Fibroblast of upper back skin (primary cell): ENCODE measurements at regions not wholly inside any gene's neighbourhood (a gene's known extent, or its start where the extent isn't known, plus 50 kb on each side); places are given as distances from the start of the nearest gene placed in this dataset.

Experiments used
- DNase-seq: peaks from one replicate; pipeline ENCODE4 v3.0.0-alpha.2; 2013

GRCh38 chr5:3393122-3393919 is 202.3 kb upstream of the IRX1 start:
- DNase-seq, result no peak

- no peak for DNase-seq
Observed at GRCh38 chr5:3392306-3392939, 203.2 kb upstream of the IRX1 start.

DNA sequence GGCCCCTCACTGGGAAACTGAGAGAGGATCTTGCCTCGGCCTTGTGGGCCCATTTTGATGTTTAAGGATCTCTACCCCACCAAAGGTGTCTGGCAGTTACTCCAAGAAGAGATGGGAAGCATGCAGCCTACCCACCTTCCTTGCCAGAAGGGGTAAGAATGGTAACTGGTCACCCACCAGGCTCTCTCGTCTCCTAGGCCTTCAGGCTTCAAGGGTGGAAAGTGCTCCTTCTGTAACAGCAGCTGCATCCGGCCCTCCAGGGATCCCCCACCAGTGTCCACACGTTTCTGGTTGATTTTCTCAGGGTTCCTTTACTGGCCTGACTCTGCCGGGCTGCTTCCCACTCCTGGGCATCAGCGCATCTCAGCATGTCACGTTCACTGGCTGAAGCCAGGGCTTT is 204.4 kb upstream of the IRX1 start:
- DNase-seq, result no peak

DNA sequence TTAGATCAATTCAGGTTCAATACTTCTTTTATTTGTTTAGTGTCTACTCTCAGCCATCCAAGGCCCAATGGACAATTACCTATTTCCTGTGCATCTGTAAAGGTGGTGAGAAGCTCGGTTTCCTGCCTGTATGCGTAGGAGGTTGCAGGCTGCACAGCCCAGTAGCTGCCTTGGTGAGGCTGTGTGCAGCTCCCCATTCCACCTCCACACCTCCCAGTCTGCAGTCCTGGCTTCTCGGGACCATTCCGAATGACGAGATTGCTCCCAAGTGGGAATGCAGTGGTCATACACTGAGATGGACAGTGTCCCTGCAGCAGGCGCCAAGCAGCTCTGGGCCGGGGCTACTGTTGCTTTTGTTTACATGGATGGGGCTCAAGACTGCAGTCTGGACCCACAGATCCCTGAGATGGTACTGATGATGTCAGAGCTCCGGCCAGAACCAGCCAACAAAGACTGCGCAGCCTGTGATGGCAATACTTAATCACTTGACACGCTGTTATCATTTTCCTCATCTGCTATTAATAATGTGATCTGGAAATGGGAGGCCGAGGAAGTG is 206.1 kb upstream of the IRX1 start:
- no peak for DNase-seq

DNA sequence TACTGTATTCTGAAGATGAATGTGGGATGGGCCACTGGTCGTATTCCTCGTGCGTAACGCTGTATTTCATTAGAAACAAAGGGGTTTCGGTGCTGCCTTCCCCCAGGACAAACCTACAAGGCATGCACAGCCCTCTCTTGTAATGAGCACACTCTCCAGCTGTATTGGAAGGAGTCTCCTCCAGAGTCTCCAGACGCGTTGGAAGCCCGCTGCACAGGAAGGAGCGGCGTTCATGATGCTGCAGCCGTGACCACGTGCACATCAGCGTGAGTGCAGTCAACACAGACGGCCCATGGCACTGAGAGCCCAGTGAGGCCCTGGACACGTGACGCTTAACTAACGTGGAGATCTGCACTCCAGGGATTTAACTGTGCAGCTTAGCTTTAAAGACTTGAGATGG is 209.0 kb upstream of the IRX1 start:
- no peak for DNase-seq

DNA sequence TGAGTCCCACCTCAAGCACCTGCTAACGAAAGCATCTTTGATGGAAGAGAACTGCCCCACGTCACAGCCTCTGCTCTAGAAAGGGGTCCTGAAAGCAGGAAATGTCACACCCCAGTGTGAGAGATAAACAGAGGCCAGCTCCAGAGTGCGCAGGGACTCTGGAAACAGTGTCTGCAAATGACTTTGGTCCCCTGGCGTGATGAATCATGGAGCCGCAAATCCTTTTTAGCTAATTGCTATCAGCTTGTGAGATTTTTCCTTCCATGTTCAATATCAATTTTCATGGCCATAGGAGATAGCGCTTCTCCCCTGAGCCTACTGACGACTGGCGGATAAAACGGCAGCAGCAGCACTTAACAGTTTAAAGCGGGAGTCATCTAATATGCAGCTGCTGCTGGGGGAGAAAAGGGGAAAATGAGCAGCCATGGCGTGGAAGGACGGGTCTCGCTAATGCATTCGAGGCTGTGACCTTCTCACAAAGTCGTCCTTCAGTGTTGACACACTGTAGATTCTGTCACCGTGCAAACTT is 209.6 kb upstream of the IRX1 start:
- DNase-seq, result no peak

GRCh38 chr5:3384531-3384930 is 211.1 kb upstream of the IRX1 start:
- DNase-seq, result no peak

GRCh38 chr5:3382782-3383181 is 212.8 kb upstream of the IRX1 start:
- DNase-seq, result no peak

DNA sequence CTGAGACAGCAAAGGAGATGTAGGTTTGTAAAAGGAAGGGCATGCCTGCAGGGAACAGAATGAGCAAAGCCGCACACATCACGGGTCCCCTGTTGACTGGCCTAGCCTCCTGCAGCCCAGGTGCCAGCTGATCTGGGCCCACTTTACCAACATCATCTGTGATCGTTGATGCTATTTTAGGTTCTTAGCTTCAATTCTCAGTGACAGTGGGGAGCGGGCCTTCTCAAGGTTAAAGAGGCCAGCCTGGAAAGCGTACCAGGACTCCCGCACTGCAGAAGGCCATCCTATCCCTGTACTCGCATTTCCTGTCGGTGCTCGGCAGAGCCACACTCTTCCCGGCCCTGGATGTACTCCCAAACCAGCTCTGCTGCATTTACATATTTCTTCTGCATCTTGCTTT is 213.5 kb upstream of the IRX1 start:
- DNase-seq, result no peak

- DNase-seq, result no peak
Observed at GRCh38 chr5:3381206-3381825, 214.3 kb upstream of the IRX1 start.

- no peak for DNase-seq
Observed at GRCh38 chr5:3380689-3381088, 214.9 kb upstream of the IRX1 start.

GRCh38 chr5:3377831-3378230 is 217.8 kb upstream of the IRX1 start:
- no peak for DNase-seq

DNA sequence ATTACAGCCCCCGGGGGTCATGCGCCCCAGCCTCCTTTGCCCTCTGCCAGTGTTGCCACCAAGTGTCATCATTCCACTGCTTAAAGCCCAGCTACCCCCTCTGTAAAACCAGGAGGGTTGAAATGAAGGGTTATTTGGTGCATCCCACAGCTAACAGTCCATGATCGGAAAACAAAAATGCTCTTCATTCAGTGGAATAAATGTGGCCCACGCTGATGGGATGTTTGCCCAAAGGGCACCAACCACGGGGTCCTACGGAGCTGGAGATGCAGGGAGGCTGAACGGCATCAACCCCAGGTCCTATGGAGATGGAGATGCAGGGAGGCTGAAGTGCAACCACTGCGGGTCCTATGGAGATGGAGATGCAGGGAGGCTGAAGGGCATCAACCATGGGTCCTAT is 218.5 kb upstream of the IRX1 start:
- no peak for DNase-seq

GRCh38 chr5:3376611-3377010 is 219.0 kb upstream of the IRX1 start:
- DNase-seq, result no peak

DNA sequence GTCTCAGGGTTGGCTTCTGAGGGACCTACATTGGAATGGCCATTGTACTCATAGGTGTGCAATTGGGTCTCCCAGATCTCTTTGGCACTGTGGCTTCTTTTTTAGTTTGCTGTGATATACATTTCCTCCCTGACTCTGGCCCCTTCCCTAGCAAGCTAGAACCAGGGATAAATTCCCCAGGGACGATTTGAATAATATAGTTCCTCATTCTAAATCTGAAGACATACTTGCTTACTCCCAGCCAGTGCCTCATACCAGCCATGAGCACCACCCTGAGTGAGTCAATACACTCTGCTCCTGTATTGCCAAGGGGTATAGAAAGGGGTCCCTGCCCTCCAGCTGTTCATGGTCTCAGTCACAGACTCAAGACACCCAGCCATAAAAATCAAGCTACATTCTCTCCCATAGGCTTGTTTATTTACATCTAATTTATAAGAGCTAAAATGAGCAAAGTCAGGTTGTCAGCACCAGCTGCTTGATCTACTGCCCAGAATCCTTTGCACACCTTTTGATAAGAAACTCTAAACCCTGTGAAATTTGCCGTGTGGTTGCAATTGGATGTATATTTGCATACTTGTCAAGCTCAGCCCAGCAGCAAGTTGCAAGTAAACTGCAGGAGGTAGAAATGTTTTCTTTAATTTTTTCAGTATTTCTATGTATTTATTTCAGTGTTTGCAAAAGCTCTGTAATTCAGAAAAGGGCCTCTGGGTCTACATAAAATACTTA is 219.9 kb upstream of the IRX1 start:
- no peak for DNase-seq

DNA sequence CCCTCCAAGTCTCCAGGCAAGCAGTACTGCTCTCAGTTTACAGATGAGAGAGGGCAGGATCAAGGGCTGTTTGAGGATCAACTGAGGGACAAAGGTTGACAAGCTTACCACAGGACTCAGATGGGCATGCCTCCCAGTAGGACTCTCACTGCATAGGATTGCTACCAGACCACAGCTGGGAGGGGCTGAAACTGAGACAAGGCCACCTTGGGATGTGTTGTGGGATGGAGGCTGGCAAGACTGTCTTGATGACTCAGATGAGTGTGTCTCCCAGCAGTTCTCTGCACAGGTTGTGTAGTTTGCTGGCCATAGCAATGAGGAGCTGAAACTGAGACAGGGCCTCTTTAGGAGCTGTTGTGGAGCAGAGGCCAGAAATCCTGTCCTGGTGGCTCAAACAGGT is 222.2 kb upstream of the IRX1 start:
- DNase-seq, result no peak

DNA sequence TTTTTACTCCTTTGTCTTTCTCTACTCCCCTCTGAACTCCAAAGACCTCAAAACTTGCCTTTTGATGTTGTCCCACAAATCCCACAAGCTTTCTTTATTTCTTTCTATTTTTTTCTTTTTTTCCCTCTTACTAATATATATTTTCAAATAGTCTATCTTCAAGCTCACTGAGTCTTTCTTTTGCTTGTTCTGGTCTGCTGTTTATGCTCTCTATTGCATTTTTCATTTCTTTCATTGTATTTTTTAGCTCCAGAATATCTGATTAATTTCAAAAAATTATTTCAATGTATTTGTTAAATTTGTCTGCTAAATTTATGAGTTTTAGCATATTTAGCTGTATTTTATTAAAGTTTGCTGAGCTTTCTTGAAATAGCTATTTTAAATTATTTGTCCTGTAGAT is 223.3 kb upstream of the IRX1 start:
- DNase-seq, result no peak

DNA sequence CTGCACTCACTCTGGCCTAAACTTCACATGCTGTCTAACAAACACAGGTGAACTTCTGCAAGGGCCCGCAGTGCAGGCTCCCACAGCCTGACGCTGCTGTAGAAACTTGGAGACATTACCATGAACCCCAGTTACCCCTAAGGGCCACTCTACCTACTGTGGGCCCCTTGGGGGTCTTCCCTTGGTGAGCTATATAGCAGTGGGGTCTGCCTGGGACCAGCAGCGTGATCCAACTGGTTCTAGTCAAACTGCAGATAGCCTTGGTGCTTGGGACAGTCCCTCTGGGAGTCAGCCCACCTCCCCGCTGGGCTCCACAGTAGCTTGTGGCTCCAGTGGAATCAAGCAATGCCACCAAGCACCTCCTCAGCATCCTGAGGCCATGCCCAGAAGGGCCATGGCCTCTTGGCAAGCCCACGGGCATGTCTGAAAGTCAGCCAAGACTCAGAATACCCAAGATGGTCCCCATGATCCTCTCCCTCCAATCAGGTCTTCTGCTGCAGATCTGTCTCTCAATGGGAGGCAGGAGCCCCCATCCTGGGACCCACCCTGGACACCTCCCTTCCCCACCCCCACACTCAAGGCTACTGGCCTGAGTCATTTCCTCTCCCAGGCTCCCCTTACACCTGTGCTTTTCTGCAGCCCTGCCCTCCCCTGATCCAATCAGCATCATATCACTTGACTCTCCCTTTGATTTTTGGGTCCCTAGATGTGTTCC is 230.0 kb upstream of the IRX1 start:
- DNase-seq, result no peak

- DNase-seq, result no peak
Observed at GRCh38 chr5:3364941-3365340, 230.7 kb upstream of the IRX1 start.

DNA sequence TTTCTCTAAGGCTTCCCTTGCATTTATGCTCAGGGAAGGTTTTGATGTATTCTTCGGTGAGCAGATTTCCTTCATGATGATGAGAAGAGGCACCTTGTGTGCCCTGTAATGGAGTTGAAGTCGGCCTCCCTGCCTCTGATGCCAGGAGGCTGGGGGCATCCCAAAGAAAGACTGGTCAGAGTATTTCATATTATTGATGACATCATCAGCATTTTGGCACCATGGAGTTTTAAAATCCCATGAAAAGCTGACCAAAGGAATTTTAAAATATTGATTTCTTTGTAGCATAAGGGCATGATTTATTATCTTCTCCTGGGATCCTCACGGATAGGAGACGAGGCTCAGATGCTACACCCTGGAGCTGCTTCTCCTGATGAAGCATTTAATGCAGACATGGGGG is 231.2 kb upstream of the IRX1 start:
- no peak for DNase-seq

- no peak for DNase-seq
Observed at GRCh38 chr5:3362606-3362910, 233.1 kb upstream of the IRX1 start.

GRCh38 chr5:3361811-3362605 is 233.6 kb upstream of the IRX1 start:
- no peak for DNase-seq
